ENCODE measurements at regions not wholly inside any gene's neighbourhood (a gene's known extent, or its start where the extent isn't known, plus 50 kb on each side); places are given as distances from the start of the nearest gene placed in this dataset.
"Not testable (repeated sequence)": the region's sequence is repeated elsewhere in the genome, so short reads cannot be mapped to it uniquely, and the experiment has no call there.

- TF ChIP-seq EZH2phosphoT487 (IDR thresholded peaks at IDR 0.05; ENCODE audit: low read depth, severe bottlenecking, unreplicated experiment) (no peak), CTCF (IDR thresholded peaks at IDR 0.05; ENCODE audit: poor library complexity) (no peak), EZH2 (IDR thresholded peaks at IDR 0.05; ENCODE audit: borderline replicate concordance) (no peak)
These were observed 134.5 kb upstream of the KCNE2 start for GRCh38 chr21:34229353-34229752.

GRCh38 chr21:34233741-34234140, 130.1 kb upstream of the KCNE2 start:
- H3K36me3 ChIP-seq (replicated peaks; ENCODE audit: insufficient read depth, low read depth); H3K9me3 ChIP-seq (ENCODE audit: low read depth); H3K4me3 ChIP-seq; H4K20me1 ChIP-seq (ENCODE audit: insufficient read depth, poor library complexity, severe bottlenecking); H3K27ac ChIP-seq; DNase-seq (ENCODE audit: low spot score); H2AFZ ChIP-seq; H3K4me2 ChIP-seq; H3K79me2 ChIP-seq; H3K27me3 ChIP-seq; H3K4me1 ChIP-seq (ENCODE audit: insufficient read depth); H3K9me2 ChIP-seq (replicated peaks; ENCODE audit: insufficient read depth): not testable (repeated sequence)
- WGBS (ENCODE audit: low lambda C conversion rate, missing lambda C conversion rate), result 94% methylated on average over 6 of the region's 6 CpGs

More at GRCh38 chr21:34229353-34229752, 134.5 kb upstream of the KCNE2 start:
- Histone ChIP-seq H3K9me3 (ENCODE audit: low read depth) (no peaks in the 10 kb centered on the region), H4K20me1 (ENCODE audit: insufficient read depth, poor library complexity, severe bottlenecking) (no peaks in the 10 kb centered on the region), H3K4me2 (no peak overlapping the region), H3K36me3 (replicated peaks; ENCODE audit: insufficient read depth, low read depth) (no peaks in the 10 kb centered on the region), H3K79me2 (no peaks in the 10 kb centered on the region), H3K27ac (no peak overlapping the region), H3K9me2 (replicated peaks; ENCODE audit: insufficient read depth) (no peaks in the 10 kb centered on the region), H3K4me3 (no peak overlapping the region), H3K27me3 (no peaks in the 10 kb centered on the region), H2AFZ (no peak overlapping the region), H3K4me1 (ENCODE audit: insufficient read depth) (no peaks in the 10 kb centered on the region)
- DNase-seq (ENCODE audit: low spot score), result no peak
- 82% methylated on average over 4 of the region's 4 CpGs for WGBS (ENCODE audit: low lambda C conversion rate, missing lambda C conversion rate)

GRCh38 chr21:34235514-34235913, 128.3 kb upstream of the KCNE2 start:
- Histone ChIP-seq H3K36me3 (replicated peaks; ENCODE audit: insufficient read depth, low read depth) (no peaks in the 10 kb centered on the region), H3K4me3 (no peak overlapping the region), H4K20me1 (ENCODE audit: insufficient read depth, poor library complexity, severe bottlenecking) (no peaks in the 10 kb centered on the region), H3K27ac (no peak overlapping the region), H3K4me2 (no peak overlapping the region), H3K4me1 (ENCODE audit: insufficient read depth) (no peaks in the 10 kb centered on the region), H3K9me2 (replicated peaks; ENCODE audit: insufficient read depth) (no peaks in the 10 kb centered on the region), H2AFZ (no peak overlapping the region), H3K79me2 (no peaks in the 10 kb centered on the region), H3K27me3 (no peaks in the 10 kb centered on the region), H3K9me3 (ENCODE audit: low read depth) (no peaks in the 10 kb centered on the region)
- DNase-seq (ENCODE audit: low spot score), result no peak
- TF ChIP-seq EZH2 (IDR thresholded peaks at IDR 0.05; ENCODE audit: borderline replicate concordance), result no peak
- no peak for TF ChIP-seq EZH2phosphoT487 (IDR thresholded peaks at IDR 0.05; ENCODE audit: low read depth, severe bottlenecking, unreplicated experiment)
- TF ChIP-seq CTCF (IDR thresholded peaks at IDR 0.05; ENCODE audit: poor library complexity), result no peak
- 8% methylated on average over 1 of the region's 1 CpG for WGBS (ENCODE audit: low lambda C conversion rate, missing lambda C conversion rate)

GRCh38 chr21:34242973-34243372, 120.8 kb upstream of the KCNE2 start:
- no peaks in the 10 kb centered on the region for H3K36me3 ChIP-seq (replicated peaks; ENCODE audit: insufficient read depth, low read depth)
- TF ChIP-seq CTCF (IDR thresholded peaks at IDR 0.05; ENCODE audit: poor library complexity) (no peak), EZH2 (IDR thresholded peaks at IDR 0.05; ENCODE audit: borderline replicate concordance) (no peak), EZH2phosphoT487 (IDR thresholded peaks at IDR 0.05; ENCODE audit: low read depth, severe bottlenecking, unreplicated experiment) (no peak)
- H2AFZ ChIP-seq, result no peak overlapping the region

More at GRCh38 chr21:34242973-34243372, 120.8 kb upstream of the KCNE2 start:
- Histone ChIP-seq H3K27me3 (no peaks in the 10 kb centered on the region), H3K4me2 (no peak overlapping the region), H3K79me2 (no peaks in the 10 kb centered on the region), H3K4me3 (no peak overlapping the region), H3K4me1 (ENCODE audit: insufficient read depth) (no peaks in the 10 kb centered on the region), H3K9me2 (replicated peaks; ENCODE audit: insufficient read depth) (no peaks in the 10 kb centered on the region), H4K20me1 (ENCODE audit: insufficient read depth, poor library complexity, severe bottlenecking) (no peaks in the 10 kb centered on the region), H3K9me3 (ENCODE audit: low read depth) (no peaks in the 10 kb centered on the region), H3K27ac (no peak overlapping the region)
- 92% methylated on average over 2 of the region's 2 CpGs for WGBS (ENCODE audit: low lambda C conversion rate, missing lambda C conversion rate)
- DNase-seq (ENCODE audit: low spot score), result no peak

Data from hepatocyte (in vitro differentiated cells).